DOHH2 (cell line): ENCODE measurements at regions not wholly inside any gene's neighbourhood (a gene's known extent, or its start where the extent isn't known, plus 50 kb on each side); places are given as distances from the start of the nearest gene placed in this dataset.

ENCODE experiments used
- CTCF ChIP-seq: fragments of 200-600 bp; sonication (generic); IDR thresholded peaks from one replicate; pipeline ENCODE4 v1.5.1; 2014; ENCODE audit warnings: antibody characterized with exemption, mild to moderate bottlenecking, low read depth, low read length; ENCODE audit not compliant: poor library complexity, severe bottlenecking
- EZH2phosphoT487 ChIP-seq: fragments of 200-600 bp; sonication (generic); IDR thresholded peaks from 2 replicates; pipeline ENCODE4 v1.6.1; 2017; ENCODE audit warnings: borderline replicate concordance, mild to moderate bottlenecking, antibody characterized with exemption, low read length, moderate library complexity, mixed read lengths

- TF ChIP-seq CTCF (no peak), EZH2phosphoT487 (no peak)
These were observed 584.5 kb upstream of the TBX3 start for GRCh38 chr12:115268451-115268850.
